NB4 (cell line): ENCODE measurements at regions not wholly inside any gene's neighbourhood (a gene's known extent, or its start where the extent isn't known, plus 50 kb on each side); places are given as distances from the start of the nearest gene placed in this dataset.

Experiments used
- DNase-seq: peaks from one replicate; pipeline ENCODE4 v3.0.0; 2010; ENCODE audit warnings: low read depth
- H3K4me3 ChIP-seq: one replicate; pipeline ENCODE4 v1.5.1; 2011; ENCODE audit warnings: mild to moderate bottlenecking, low read depth, low read length, moderate library complexity
- MYC ChIP-seq: IDR thresholded peaks from 2 replicates; pipeline ENCODE4 v1.6.1; 2011; ENCODE audit warnings: low read depth, low read length
- POLR2A ChIP-seq: IDR thresholded peaks from 2 replicates; pipeline ENCODE4 v1.6.1; 2011; ENCODE audit warnings: mild to moderate bottlenecking; ENCODE audit not compliant: insufficient read length; ENCODE audit errors: extremely low read depth
- TF ChIP-seq, protein P1 (sequence below): IDR thresholded peaks from one replicate; pipeline ENCODE4 v1.5.1; 2012; ENCODE audit warnings: low read depth, low read length
- TF ChIP-seq, protein P2 (sequence below): IDR thresholded peaks from 2 replicates; pipeline ENCODE4 v1.6.1; 2011; ENCODE audit warnings: low read depth, low read length

DNA sequence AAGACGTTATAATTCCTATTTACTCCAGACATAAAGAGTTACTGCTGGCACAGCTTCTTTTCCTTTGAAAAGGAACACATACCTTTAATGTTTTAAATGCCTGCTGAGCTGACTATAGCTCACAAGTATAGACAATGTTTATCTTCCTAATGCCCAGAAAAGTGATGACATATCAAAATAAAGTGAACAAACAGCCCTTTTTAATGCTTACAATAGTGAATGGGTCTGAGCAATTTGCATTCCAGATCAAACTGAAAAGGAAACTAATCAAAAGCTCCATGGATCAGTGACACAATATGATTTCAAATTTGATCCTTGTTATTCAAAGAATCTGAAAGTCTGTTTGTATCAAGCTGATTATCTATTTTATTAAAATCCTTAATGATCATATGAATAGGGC lies 233.6 kb upstream of the SEMA3E start:
- TF ChIP-seq, protein P1, sequence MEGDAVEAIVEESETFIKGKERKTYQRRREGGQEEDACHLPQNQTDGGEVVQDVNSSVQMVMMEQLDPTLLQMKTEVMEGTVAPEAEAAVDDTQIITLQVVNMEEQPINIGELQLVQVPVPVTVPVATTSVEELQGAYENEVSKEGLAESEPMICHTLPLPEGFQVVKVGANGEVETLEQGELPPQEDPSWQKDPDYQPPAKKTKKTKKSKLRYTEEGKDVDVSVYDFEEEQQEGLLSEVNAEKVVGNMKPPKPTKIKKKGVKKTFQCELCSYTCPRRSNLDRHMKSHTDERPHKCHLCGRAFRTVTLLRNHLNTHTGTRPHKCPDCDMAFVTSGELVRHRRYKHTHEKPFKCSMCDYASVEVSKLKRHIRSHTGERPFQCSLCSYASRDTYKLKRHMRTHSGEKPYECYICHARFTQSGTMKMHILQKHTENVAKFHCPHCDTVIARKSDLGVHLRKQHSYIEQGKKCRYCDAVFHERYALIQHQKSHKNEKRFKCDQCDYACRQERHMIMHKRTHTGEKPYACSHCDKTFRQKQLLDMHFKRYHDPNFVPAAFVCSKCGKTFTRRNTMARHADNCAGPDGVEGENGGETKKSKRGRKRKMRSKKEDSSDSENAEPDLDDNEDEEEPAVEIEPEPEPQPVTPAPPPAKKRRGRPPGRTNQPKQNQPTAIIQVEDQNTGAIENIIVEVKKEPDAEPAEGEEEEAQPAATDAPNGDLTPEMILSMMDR = no peak
- no peak for TF ChIP-seq POLR2A
- TF ChIP-seq, protein P2, sequence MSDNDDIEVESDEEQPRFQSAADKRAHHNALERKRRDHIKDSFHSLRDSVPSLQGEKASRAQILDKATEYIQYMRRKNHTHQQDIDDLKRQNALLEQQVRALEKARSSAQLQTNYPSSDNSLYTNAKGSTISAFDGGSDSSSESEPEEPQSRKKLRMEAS = no peak
- no peak for TF ChIP-seq MYC
- no peak for DNase-seq
- no peak overlapping the region for H3K4me3 ChIP-seq

DNA sequence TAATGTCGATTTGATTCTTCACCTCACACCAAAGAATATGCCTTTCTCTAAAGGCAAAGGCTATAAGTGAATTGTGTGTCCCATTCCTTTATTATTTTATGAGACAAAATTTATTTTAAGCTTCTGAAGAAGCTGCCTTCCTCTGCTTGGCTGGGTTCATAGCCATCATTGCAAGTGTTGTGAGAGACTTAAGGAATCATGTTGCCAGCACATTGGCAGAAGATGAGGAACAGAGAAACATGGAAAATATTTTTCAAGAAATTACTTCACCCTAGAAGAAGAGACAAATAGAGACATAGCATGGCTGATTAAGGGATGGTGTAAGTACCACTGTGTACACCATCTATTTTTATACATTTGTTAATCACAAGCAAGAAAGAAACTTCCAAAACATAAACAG lies 230.1 kb upstream of the SEMA3E start:
- TF ChIP-seq MYC (no peak), POLR2A (no peak)
- TF ChIP-seq, protein P2 = no peak
- TF ChIP-seq, protein P1 = no peak
- H3K4me3 ChIP-seq = no peak overlapping the region
- no peak for DNase-seq

DNA sequence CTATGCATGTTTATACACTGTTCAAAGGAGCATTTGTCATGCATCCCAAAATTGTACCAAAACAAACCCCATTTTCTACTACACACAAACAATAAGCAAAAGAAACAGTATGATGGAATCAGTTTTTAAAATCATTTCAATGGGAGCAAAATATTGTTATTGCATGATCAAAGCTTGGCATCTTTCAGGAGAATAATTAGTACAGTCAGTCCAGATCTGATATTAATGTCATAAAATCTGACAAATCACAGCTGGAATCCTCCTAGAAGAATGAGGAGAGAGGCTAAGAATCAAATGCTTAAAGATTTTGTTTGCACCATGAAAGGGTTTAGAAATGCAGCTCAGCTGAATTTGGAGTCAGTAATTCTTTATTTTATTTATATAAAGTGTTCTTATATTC lies 229.7 kb upstream of the SEMA3E start:
- TF ChIP-seq, protein P1 = no peak
- TF ChIP-seq, protein P2 = no peak
- TF ChIP-seq POLR2A (no peak), MYC (no peak)
- no peak for DNase-seq

DNA sequence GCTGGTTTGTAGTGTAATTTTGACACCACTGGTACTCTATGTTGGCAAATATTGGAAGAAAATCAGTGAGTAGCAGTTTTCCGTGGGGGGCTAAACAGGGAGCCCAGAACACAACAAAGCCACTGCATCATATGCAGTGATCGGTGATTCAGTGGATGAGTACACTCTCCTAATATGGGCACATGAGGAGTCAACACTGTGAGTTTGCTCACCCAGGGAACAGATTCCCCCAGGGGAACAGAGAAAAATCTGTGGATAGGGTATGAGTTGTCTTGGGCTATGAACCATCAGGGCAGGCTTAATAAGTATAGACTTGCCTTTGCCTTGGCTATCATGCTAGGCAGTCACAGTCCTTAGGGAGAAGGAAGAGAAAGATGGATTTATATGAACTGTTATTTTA lies 227.7 kb upstream of the SEMA3E start:
- no peak for DNase-seq
- TF ChIP-seq, protein P1 = no peak
- TF ChIP-seq MYC = no peak
- TF ChIP-seq POLR2A = no peak
- TF ChIP-seq, protein P2 = no peak
- no peak overlapping the region for H3K4me3 ChIP-seq

More for the DNA sequence above, 229.7 kb upstream of the SEMA3E start:
- no peak overlapping the region for H3K4me3 ChIP-seq

DNA sequence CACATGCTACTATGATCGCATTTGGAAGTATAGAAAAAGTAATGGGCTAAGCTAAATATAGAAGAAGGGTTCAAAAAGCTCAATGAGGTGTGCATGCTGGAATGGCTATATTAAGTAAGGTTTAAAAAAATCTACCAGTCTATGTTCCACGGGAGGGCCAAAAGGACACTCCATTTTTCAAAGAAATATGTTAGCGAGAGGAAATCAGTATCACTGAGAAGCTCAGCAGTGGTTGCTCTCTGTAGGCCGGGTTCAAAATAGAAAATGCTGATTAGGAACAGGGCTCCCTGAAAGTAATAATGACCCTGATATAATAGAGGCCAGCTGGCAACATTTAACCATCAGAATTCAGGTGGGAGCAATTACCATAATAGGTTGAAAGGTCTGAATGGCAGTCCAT lies 224.5 kb upstream of the SEMA3E start:
- DNase-seq = no peak
- TF ChIP-seq, protein P1 = no peak
- TF ChIP-seq, protein P2 = no peak
- TF ChIP-seq POLR2A = no peak
- no peak for TF ChIP-seq MYC
- no peak overlapping the region for H3K4me3 ChIP-seq

DNA sequence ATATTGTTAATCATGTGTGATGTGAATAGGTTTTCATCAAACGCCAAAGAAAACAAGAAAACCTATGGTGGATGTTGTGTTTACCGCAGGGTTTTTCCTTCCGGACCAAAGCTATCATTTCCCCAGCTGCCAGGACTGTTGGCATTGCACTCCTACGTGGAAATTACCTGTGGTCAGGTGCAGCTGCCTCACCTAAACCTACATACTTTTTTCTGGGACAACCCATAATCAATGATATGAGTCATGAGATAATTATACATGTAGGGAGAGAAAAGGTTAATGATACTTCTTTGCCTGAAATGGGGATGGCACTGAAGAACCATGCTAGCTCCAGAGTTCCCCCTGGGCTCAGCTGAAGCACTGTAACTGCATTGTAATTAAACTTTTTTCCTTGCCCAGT lies 223.6 kb upstream of the SEMA3E start:
- TF ChIP-seq, protein P2 = no peak
- TF ChIP-seq, protein P1 = no peak
- no peak for TF ChIP-seq POLR2A
- no peak for TF ChIP-seq MYC
- DNase-seq = no peak
- no peak overlapping the region for H3K4me3 ChIP-seq
